Tibial nerve (tissue), 4 donors: ENCODE measurements at regions not wholly inside any gene's neighbourhood (a gene's known extent, or its start where the extent isn't known, plus 50 kb on each side); places are given as distances from the start of the nearest gene placed in this dataset.

Source experiments
- DNase-seq, 2 donors: peaks; one replicate each; pipeline ENCODE4 v3.0.0-alpha.2; 2019; ENCODE audit warnings: low spot score in 2 of 2
- H3K27ac ChIP-seq, 4 donors: fragments of 200-600 bp; sonication (generic) in 3 of 4; one replicate each; pipeline ENCODE4 v1.5.1; 2017 to 2019; ENCODE audit warnings: mild to moderate bottlenecking in 1 of 4
- H3K27me3 ChIP-seq, 2 donors: fragments of 200-600 bp; sonication (generic) in 1 of 2; one replicate each; pipeline versions ENCODE4 v1.5.1 to v1.6.0; 2017 to 2019
- H3K36me3 ChIP-seq, 3 donors: fragments of 200-600 bp; sonication (generic); one replicate each; pipeline ENCODE4 v1.5.1; 2018 to 2019
- H3K4me1 ChIP-seq, 4 donors: fragments of 200-600 bp; sonication (generic) in 3 of 4; one replicate each; pipeline ENCODE4 v1.5.1; 2017 to 2019
- H3K4me3 ChIP-seq, 4 donors: fragments of 200-600 bp; sonication (generic) in 3 of 4; one replicate each; pipeline ENCODE4 v1.5.1; 2017 to 2019; ENCODE audit warnings: mild to moderate bottlenecking in 1 of 4, moderate library complexity in 1 of 4
- H3K9me3 ChIP-seq, 4 donors: fragments of 200-600 bp; sonication (generic) in 3 of 4; one replicate each; pipeline ENCODE4 v1.5.1; 2017 to 2019
- CTCF ChIP-seq, 5 experiments: fragments of 200-600 bp in 3 of 5; fragments of 450-650 bp in 2 of 5; sonication (generic) in 3 of 5; IDR thresholded peaks; one replicate each; pipeline ENCODE4 v1.5.1; 2016 to 2019; ENCODE audit warnings: antibody characterized with exemption in 5 of 5, mild to moderate bottlenecking in 3 of 5, moderate library complexity in 2 of 5
- EP300 ChIP-seq, 2 donors: sonication (generic); formaldehyde crosslinking; IDR thresholded peaks; one replicate each; pipeline ENCODE4 v1.6.1; 2017; ENCODE audit warnings: antibody characterized with exemption in 2 of 2, mild to moderate bottlenecking in 1 of 2
- POLR2A ChIP-seq, 2 donors: fragments of 450-650 bp; IDR thresholded peaks; one replicate each; pipeline ENCODE4 v1.6.1; 2017; ENCODE audit warnings: antibody characterized with exemption in 2 of 2, mild to moderate bottlenecking in 2 of 2, moderate library complexity in 2 of 2
- WGBS, 2 donors: methylation state at CpG; one replicate each; pipeline ENCODE4 v1.1.5; 2018; 5-methylcytosine and 5-hydroxymethylcytosine counted together

GRCh38 chr2:40734797-40735196 is 282.9 kb upstream of the SLC8A1 start:
- no peaks in the 10 kb centered on the region for H3K27me3 ChIP-seq
- no peaks in the 10 kb centered on the region for H3K4me1 ChIP-seq
- H3K9me3 ChIP-seq, result no peaks in the 10 kb centered on the region
- H3K27ac ChIP-seq, result no peak overlapping the region
- WGBS, 2 donors, result 63 to 66% methylated on average over 2 of the region's 2 CpGs
- no peak overlapping the region for H3K4me3 ChIP-seq
- no peaks in the 10 kb centered on the region for H3K36me3 ChIP-seq
- TF ChIP-seq EP300 (IDR thresholded peaks at IDR 0.05) (no peak), POLR2A (IDR thresholded peaks at IDR 0.05) (no peak), CTCF (IDR thresholded peaks at IDR 0.05) (no peak)
- DNase-seq, result no peak

- TF ChIP-seq EP300 (IDR thresholded peaks at IDR 0.05) (no peak), CTCF (IDR thresholded peaks at IDR 0.05) (no peak), POLR2A (IDR thresholded peaks at IDR 0.05) (no peak)
Measured at GRCh38 chr2:40737180-40737579, 285.3 kb upstream of the SLC8A1 start.

GRCh38 chr2:40740419-40740818 is 288.5 kb upstream of the SLC8A1 start:
- no peaks in the 10 kb centered on the region for H3K9me3 ChIP-seq
- no peaks in the 10 kb centered on the region for H3K27me3 ChIP-seq
- no peak for DNase-seq
- no peak overlapping the region for H3K27ac ChIP-seq
- WGBS, 2 donors, result 76 to 80% methylated on average over 1 of the region's 1 CpG
- no peak for TF ChIP-seq EP300 (IDR thresholded peaks at IDR 0.05)
- no peak for TF ChIP-seq CTCF (IDR thresholded peaks at IDR 0.05)
- TF ChIP-seq POLR2A (IDR thresholded peaks at IDR 0.05), result no peak
- H3K4me3 ChIP-seq, result no peak overlapping the region
- H3K4me1 ChIP-seq, result no peaks in the 10 kb centered on the region
- no peaks in the 10 kb centered on the region for H3K36me3 ChIP-seq

More at GRCh38 chr2:40737180-40737579, 285.3 kb upstream of the SLC8A1 start:
- H3K36me3 ChIP-seq, result no peaks in the 10 kb centered on the region
- H3K4me1 ChIP-seq, result no peaks in the 10 kb centered on the region
- no peak overlapping the region for H3K4me3 ChIP-seq
- H3K27me3 ChIP-seq, result no peaks in the 10 kb centered on the region
- 40 to 43% methylated on average over 4 of the region's 4 CpGs for WGBS, 2 donors
- no peaks in the 10 kb centered on the region for H3K9me3 ChIP-seq
- H3K27ac ChIP-seq, result no peak overlapping the region
- no peak for DNase-seq

GRCh38 chr2:40741532-40741931 is 289.6 kb upstream of the SLC8A1 start:
- Histone ChIP-seq H3K9me3 (no peaks in the 10 kb centered on the region), H3K4me1 (no peaks in the 10 kb centered on the region), H3K27me3 (no peaks in the 10 kb centered on the region), H3K4me3 (no peak overlapping the region), H3K36me3 (no peaks in the 10 kb centered on the region), H3K27ac (no peak overlapping the region)
- 94 to 95% methylated on average over 2 of the region's 2 CpGs for WGBS, 2 donors
- DNase-seq, result no peak
- no peak for TF ChIP-seq POLR2A (IDR thresholded peaks at IDR 0.05)
- TF ChIP-seq EP300 (IDR thresholded peaks at IDR 0.05), result no peak
- TF ChIP-seq CTCF (IDR thresholded peaks at IDR 0.05), result no peak

- H3K4me3 ChIP-seq, result no peak overlapping the region
- no peak for DNase-seq
- no peak overlapping the region for H3K27ac ChIP-seq
- H3K36me3 ChIP-seq, result no peaks in the 10 kb centered on the region
- no peaks in the 10 kb centered on the region for H3K27me3 ChIP-seq
- 72 to 84% methylated on average over 5 of the region's 5 CpGs for WGBS, 2 donors
- H3K4me1 ChIP-seq, result no peaks in the 10 kb centered on the region
- no peak for TF ChIP-seq CTCF (IDR thresholded peaks at IDR 0.05)
- TF ChIP-seq EP300 (IDR thresholded peaks at IDR 0.05), result no peak
- H3K9me3 ChIP-seq, result no peaks in the 10 kb centered on the region
Measured at GRCh38 chr2:40746191-40746590, 294.3 kb upstream of the SLC8A1 start.
